GM19043 (cell line): ENCODE measurements at regions not wholly inside any gene's neighbourhood (a gene's known extent, or its start where the extent isn't known, plus 50 kb on each side); places are given as distances from the start of the nearest gene placed in this dataset.

Experiments
- ATAC-seq: cut with Tn5 transposase; IDR thresholded peaks from one replicate; pipeline ENCODE4 v1.9.1; 2021; ENCODE audit warnings: low read depth; ENCODE audit not compliant: unreplicated experiment

DNA sequence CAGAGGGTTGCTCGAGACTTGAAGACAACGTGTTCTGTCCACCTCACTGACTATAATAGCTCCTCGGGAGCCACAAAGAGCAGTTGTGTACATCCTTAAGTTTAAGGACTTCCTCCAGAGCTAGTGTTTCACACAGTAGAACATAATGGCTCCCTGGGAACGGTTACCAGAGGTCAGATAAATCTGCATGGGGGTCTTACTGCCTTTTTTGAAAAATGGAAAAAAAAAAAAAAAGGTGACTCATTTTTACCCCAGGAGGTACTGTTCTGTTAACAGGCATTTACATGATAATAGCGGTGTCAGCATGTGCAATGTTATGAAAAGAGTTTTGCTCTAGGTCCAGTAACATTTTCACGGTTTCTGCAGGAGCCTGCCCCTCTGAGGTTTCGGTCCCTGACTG, 498.9 kb upstream of the WWC1 start:
- ATAC-seq, result no peak

DNA sequence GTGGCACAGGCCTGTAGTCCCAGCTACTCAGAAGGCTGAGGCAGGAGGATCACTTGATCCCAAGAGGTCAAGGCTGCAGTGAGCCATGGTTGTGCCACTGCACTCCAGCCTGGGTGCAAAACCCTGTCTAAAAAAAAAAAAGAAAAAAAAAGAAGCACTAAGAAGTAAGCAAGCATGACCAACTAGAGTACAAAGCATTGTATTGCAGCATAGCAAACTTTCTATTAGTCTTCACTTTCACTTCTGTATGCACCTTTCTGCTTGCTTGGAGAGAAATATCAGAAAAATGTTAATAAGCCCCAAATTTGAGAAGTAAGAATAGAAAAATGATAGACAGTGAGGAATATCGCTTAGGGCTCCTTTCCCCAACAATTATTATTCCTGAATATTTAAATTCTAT, 497.7 kb upstream of the WWC1 start:
- no peak for ATAC-seq

DNA sequence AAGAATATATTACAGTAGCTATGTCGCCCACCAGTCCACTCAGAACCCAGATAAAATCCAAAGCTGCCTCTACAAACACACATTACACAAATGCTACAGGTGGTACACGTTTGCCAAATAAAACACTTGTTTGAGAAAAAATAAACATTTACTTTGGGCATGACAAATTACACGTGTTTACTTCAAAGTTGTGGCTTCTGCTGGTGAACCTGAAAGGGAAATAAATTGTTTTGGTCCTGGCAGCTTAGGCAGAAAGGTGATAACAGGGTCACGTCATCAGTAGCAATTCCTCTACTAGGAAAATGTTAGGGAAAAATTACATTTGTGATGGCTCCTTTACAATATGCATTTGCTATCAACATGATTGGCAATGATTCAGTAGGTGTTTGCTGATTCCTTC, 497.3 kb upstream of the WWC1 start:
- ATAC-seq, result no peak

GRCh38 chr5:167796672-167797071, 494.8 kb upstream of the WWC1 start:
- ATAC-seq, result no peak

DNA sequence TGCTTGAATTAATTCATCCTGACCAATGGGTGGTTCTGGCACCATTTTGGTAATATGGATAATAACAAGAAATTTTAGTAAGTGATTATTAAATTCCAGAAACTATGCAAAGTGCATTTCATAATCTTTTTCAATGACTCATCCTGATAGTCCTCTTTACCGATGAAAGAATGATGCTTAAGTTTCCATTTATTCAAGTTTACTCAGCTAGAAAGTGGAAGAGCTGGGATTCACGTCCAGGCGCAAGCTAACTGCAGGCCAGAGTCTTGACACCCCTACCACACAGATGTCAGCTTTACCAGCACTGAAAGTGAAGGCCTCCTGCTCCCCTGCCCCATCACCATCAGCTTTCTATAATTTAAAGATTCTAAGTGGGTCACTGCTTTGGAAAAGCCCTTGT, 493.5 kb upstream of the WWC1 start:
- ATAC-seq, result no peak

DNA sequence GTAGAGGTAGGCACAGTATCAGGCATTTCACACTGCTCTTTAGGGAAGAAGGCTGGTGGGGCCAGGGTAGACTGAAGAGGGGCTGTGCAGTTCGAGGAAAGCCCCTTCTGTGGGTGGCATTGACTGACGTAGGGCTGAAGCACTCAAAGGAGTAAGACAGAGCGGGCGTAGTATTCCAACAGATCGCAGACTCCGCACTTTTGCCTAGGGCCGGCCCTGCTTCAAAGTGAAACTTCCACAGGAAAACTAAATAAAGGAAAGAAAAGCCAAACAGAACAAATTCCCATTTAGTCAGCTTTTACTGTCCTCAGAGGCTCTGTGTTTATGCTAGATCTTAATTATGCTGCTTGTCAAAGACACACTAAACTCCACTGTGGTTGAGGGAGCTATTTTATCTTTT, 493.0 kb upstream of the WWC1 start:
- no peak for ATAC-seq

DNA sequence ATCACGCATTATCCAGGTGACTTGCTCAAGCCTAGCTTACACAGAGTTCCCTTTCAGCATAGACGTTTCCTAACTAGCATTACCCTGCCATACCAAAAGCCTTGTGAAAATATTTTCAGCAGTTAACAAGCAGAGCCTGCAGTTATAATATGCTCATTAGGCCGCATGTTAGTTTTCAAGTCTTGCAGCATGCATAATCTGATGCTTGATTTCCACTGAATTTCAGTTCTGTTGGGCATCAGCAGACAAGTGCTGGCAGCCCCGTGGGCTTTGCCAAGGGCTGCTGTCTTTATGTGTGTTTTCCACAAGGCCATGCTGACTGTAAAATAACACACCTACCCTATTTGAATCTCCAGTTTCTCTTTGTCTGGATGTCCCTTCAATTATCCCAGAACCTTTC, 491.0 kb upstream of the WWC1 start:
- ATAC-seq, result no peak

GRCh38 chr5:167801999-167802398, 489.4 kb upstream of the WWC1 start:
- no peak for ATAC-seq

DNA sequence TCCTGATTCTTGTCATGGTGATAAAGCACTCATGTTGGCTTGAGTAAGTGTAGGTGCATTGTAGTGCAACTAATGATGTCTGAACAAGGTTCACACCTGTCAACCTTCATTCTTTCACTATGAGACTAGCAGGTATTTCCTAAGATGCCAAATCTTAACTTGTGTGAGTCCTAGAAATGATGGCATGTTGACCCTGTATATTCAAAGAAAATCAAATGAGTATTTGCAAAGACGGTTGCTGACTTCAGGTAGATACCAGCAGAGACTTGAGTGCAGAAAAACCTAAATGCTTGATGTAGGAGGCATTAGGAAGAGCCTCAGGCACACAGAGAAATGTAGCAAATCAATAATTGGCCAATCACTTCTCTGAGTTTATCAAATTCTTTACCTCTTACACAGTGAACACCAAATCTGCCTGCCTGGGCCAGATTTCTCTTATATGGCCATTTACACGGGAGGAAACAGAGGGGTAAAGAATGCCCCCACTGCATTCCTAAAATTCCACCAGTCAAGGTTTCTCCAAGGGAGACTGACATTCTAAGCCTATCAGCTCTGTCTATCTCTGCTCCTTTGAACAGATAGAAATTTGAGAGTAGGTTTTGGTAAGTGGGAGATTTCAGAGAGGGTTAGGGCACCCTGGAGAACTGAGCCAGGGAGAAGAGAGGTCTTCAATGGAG, 488.6 kb upstream of the WWC1 start:
- ATAC-seq, result no peak

DNA sequence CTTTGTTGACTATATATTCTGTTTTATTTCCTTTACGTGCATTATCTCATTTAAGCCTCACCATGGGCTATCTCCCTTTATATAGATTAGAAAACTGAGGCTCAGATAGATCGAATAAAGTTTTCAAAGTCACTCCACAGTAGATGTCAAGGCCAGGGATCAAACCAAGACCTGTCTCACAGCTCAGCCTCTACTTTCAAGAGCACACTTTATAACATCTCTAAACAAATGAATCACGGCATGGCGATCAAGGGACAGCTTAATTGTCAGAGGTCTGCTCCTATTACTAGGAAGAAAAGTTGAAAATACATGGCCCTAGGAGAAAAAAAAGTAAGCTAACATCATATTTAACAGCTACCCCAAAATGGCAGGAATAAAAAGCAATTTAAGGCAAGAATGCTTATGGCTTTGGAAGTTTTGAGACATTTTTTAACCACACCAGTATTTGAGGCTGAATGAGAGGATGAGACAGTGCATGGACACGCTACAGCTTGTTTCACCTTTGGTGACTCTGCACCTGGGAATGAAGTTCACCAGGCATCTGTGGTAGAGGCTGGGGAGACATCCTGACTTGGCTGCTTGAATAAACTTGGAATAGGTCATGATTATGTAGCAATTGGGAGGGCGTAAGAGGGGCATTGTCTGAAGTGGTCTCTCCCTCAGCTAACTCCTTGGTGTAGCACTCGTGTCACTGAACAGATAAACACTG, 486.8 kb upstream of the WWC1 start:
- ATAC-seq, result no peak

- no peak for ATAC-seq
Observed at GRCh38 chr5:167810573-167810972, 480.9 kb upstream of the WWC1 start.

- ATAC-seq, result no peak
Observed at GRCh38 chr5:167812871-167813270, 478.6 kb upstream of the WWC1 start.

DNA sequence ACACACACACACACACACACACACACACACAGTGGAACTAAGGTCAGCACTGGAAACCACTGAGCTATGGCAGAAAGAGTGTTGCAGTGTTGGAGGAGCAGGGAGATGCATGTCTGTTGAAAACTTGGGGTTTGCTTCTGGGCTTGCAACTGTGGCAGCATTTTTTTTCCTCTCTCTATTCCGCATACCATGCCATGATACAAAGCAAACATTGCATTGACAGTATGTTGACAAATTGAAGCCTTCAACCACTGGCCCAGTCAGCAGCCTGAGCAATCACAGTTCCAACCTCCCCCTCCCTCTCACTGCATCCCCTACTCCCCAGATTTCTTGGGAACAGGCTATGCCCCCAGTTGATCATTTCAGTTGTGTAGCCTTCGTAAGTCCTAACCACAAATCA, 478.1 kb upstream of the WWC1 start:
- ATAC-seq, result no peak

GRCh38 chr5:167814040-167814439, 477.4 kb upstream of the WWC1 start:
- no peak for ATAC-seq

GRCh38 chr5:167814828-167815227, 476.6 kb upstream of the WWC1 start:
- no peak for ATAC-seq

DNA sequence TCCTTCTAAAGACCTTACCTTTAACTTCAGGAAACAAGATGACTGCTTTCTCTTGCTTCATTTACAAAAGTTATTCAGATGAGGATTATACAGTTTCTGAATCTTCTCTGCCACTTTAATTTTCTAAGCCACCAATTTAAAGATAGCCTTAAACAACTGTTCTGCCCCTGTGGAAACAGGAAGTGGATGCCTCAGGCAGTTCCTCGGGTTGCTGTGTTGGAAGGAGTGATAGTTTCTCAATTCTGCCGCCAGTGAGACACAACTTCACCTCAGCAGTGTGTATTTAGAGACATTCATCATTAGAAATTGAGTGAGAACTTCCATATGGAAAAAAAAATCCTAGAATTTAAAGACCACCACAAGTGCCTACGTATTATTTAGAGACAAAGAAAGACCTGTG, 475.1 kb upstream of the WWC1 start:
- no peak for ATAC-seq

- no peak for ATAC-seq
Observed at GRCh38 chr5:167816864-167817263, 474.6 kb upstream of the WWC1 start.

DNA sequence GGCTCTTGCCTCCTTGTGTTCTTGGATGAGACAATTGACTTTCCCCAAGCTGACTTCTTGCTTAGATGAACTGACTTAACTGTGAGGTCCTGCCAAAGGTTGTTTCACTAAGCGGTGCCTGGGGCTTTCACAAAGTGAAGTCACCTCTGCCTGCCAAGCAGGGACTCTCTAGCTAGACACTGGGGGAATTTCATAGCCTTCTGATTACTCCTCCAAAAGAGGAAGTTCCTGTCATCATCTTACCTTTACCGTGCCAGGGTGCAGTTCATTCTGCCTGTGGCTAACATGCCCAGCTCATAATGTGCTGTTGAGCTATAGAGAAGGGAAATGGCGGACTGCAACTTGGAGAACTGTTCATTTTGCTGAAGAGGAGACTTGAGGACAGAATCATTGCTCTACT, 472.0 kb upstream of the WWC1 start:
- peak; percentile 75 for ATAC-seq

GRCh38 chr5:167820101-167820990, 471.1 kb upstream of the WWC1 start:
- no peak for ATAC-seq

DNA sequence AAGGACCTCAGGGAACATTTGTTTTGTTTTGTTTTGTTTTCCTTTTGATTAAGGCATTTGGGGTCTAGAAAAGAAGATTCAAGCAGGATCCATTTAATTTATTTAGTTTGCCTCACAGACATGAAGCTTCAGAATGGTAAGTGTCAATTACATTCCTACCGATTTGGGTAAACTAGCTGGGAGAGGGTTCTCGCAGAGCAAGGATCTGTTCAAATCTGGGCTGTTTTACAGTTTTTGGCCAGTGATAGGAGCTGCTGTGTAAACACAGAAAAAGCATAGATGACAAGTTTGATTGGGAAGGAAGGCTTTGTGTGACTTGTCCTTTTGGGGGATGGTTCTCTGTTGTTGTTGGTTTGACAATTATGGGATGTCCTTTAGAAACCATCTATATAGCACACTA, 470.3 kb upstream of the WWC1 start:
- ATAC-seq, result no peak

- ATAC-seq, result no peak
Observed at GRCh38 chr5:167821669-167822068, 469.8 kb upstream of the WWC1 start.

- ATAC-seq, result no peak
Observed at GRCh38 chr5:167822241-167822640, 469.2 kb upstream of the WWC1 start.
